ENCODE measurements at regions not wholly inside any gene's neighbourhood (a gene's known extent, or its start where the extent isn't known, plus 50 kb on each side); places are given as distances from the start of the nearest gene placed in this dataset.

GRCh38 chr3:87173071-87173470 is 54.0 kb upstream of the CHMP2B start:
- TF ChIP-seq CTCF (IDR thresholded peaks at IDR 0.05), result no peak
- TF ChIP-seq POLR2A (IDR thresholded peaks at IDR 0.05), result no peak
